ENCODE measurements at regions not wholly inside any gene's neighbourhood (a gene's known extent, or its start where the extent isn't known, plus 50 kb on each side); places are given as distances from the start of the nearest gene placed in this dataset.

DNA sequence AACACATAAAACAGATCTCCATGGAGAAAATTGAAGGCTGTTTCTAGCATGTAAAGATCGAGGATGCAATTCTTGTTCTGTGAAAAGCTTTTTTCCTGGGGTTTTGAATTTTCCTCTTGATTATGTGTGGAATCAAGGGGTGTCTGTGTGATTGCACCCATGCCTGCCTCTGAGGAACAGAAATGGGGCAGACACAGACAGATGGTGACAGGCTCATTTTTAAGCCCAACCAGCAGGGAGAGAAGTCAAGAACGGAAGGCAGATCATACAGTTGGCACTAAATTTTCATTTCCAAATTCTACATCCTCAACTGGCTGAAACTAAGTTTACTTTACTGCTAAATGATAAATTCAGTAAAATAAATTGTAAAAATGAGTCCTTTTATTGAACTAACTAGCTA lies 1037.7 kb upstream of the KLHL29 start:
- Mint-ChIP-seq H3K9me3 (no peaks in the 10 kb centered on the region), H3K27me3 (ENCODE audit: low read depth) (no peaks in the 10 kb centered on the region), H3K4me1 (0 out of 2 replicates have a peak, but pooled peaks cover 4% of the 10 kb centered on the region), H3K27ac (no peak overlapping the region), H3K36me3 (no peaks in the 10 kb centered on the region), H3K4me3 (no peak overlapping the region)
- POLR2A ChIA-PET, result no interaction called here
- DNase-seq (ENCODE audit: low spot score), result no peak
- TF ChIP-seq, protein P1, sequence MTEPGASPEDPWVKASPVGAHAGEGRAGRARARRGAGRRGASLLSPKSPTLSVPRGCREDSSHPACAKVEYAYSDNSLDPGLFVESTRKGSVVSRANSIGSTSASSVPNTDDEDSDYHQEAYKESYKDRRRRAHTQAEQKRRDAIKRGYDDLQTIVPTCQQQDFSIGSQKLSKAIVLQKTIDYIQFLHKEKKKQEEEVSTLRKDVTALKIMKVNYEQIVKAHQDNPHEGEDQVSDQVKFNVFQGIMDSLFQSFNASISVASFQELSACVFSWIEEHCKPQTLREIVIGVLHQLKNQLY (CRISPR knock-in tag; IDR thresholded peaks at IDR 0.05), result no peak
- TF ChIP-seq NR2C2 (CRISPR knock-in tag; IDR thresholded peaks at IDR 0.05) (no peak), ZNF263 (CRISPR knock-in tag; IDR thresholded peaks at IDR 0.05; ENCODE audit: low read depth) (no peak), STAT6 (CRISPR knock-in tag; conservative IDR thresholded peaks at IDR 0.05; ENCODE audit: low read depth) (no peak), NFATC4 (CRISPR knock-in tag; IDR thresholded peaks at IDR 0.05) (no peak), ZNF121 (CRISPR knock-in tag; IDR thresholded peaks at IDR 0.05) (no peak), ATF1 (CRISPR knock-in tag; IDR thresholded peaks at IDR 0.05) (no peak), NR3C1 (CRISPR knock-in tag; conservative IDR thresholded peaks at IDR 0.05; ENCODE audit: low read depth) (no peak), CREM (CRISPR knock-in tag; IDR thresholded peaks at IDR 0.05) (no peak), ESRRA (CRISPR knock-in tag; IDR thresholded peaks at IDR 0.05; ENCODE audit: borderline replicate concordance) (no peak), ZNF138 (CRISPR knock-in tag; conservative IDR thresholded peaks at IDR 0.05) (no peak), ZNF232 (CRISPR knock-in tag; IDR thresholded peaks at IDR 0.05) (no peak)
- TF ChIP-seq, protein P2, sequence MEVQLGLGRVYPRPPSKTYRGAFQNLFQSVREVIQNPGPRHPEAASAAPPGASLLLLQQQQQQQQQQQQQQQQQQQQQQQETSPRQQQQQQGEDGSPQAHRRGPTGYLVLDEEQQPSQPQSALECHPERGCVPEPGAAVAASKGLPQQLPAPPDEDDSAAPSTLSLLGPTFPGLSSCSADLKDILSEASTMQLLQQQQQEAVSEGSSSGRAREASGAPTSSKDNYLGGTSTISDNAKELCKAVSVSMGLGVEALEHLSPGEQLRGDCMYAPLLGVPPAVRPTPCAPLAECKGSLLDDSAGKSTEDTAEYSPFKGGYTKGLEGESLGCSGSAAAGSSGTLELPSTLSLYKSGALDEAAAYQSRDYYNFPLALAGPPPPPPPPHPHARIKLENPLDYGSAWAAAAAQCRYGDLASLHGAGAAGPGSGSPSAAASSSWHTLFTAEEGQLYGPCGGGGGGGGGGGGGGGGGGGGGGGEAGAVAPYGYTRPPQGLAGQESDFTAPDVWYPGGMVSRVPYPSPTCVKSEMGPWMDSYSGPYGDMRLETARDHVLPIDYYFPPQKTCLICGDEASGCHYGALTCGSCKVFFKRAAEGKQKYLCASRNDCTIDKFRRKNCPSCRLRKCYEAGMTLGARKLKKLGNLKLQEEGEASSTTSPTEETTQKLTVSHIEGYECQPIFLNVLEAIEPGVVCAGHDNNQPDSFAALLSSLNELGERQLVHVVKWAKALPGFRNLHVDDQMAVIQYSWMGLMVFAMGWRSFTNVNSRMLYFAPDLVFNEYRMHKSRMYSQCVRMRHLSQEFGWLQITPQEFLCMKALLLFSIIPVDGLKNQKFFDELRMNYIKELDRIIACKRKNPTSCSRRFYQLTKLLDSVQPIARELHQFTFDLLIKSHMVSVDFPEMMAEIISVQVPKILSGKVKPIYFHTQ (CRISPR knock-in tag; IDR thresholded peaks at IDR 0.05), result no peak
- TF ChIP-seq, protein P3, sequence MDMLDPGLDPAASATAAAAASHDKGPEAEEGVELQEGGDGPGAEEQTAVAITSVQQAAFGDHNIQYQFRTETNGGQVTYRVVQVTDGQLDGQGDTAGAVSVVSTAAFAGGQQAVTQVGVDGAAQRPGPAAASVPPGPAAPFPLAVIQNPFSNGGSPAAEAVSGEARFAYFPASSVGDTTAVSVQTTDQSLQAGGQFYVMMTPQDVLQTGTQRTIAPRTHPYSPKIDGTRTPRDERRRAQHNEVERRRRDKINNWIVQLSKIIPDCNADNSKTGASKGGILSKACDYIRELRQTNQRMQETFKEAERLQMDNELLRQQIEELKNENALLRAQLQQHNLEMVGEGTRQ (CRISPR knock-in tag; IDR thresholded peaks at IDR 0.05), result no peak
- CTCF ChIA-PET, result interaction anchor here (2.0 kb wide), 1 partner anchor 8 kb away, joined by 8 read pairs; no protein-coding TSS in a partner anchor
- ATAC-seq, result no peak

DNA sequence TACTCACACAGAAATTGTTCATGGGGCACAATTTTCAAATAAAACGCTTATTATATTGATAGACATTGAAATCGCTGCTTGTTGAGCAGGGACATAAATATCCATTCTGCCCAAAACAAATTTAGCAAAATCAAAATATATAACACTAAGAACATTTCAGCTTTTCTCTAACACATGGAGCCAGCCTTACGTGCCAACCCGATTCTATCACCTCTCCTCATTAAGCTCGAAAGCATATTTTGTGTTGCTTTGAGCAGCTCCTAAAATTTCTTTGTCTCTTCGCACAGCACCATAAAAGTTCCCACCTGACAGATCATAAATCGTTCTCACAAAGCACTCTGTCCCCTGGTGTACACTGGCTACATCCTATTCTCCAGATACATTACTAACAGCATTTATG lies 1034.4 kb upstream of the KLHL29 start:
- Mint-ChIP-seq H3K4me3 (no peak overlapping the region), H3K4me1 (peaks cover 5% of the 10 kb centered on the region; the same call in 1 of the 2 replicates), H3K27ac (no peak overlapping the region), H3K36me3 (no peaks in the 10 kb centered on the region), H3K27me3 (ENCODE audit: low read depth) (no peaks in the 10 kb centered on the region), H3K9me3 (no peaks in the 10 kb centered on the region)
- ATAC-seq (no peak), DNase-seq (ENCODE audit: low spot score) (no peak)
- ChIA-PET POLR2A (no interaction called here), CTCF (no interaction called here)
- TF ChIP-seq, protein P1 (CRISPR knock-in tag; IDR thresholded peaks at IDR 0.05), result no peak
- TF ChIP-seq PRRX2 (CRISPR knock-in tag; IDR thresholded peaks at IDR 0.05), result no peak
- no peak for TF ChIP-seq FOXP1 (CRISPR knock-in tag; IDR thresholded peaks at IDR 0.05; ENCODE audit: borderline replicate concordance)
- TF ChIP-seq ZNF317 (CRISPR knock-in tag; IDR thresholded peaks at IDR 0.05; ENCODE audit: borderline replicate concordance, low read depth), result no peak
- TF ChIP-seq CREB1 (CRISPR knock-in tag; IDR thresholded peaks at IDR 0.05), result no peak
- no peak for TF ChIP-seq ZNF416 (CRISPR knock-in tag; IDR thresholded peaks at IDR 0.05)
- no peak for TF ChIP-seq GABPB1 (CRISPR knock-in tag; IDR thresholded peaks at IDR 0.05)
- TF ChIP-seq, protein P4, sequence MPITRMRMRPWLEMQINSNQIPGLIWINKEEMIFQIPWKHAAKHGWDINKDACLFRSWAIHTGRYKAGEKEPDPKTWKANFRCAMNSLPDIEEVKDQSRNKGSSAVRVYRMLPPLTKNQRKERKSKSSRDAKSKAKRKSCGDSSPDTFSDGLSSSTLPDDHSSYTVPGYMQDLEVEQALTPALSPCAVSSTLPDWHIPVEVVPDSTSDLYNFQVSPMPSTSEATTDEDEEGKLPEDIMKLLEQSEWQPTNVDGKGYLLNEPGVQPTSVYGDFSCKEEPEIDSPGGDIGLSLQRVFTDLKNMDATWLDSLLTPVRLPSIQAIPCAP (CRISPR knock-in tag; IDR thresholded peaks at IDR 0.05), result no peak

Measured in WTC11 (cell line).